HG03066 (cell line): ENCODE measurements at regions not wholly inside any gene's neighbourhood (a gene's known extent, or its start where the extent isn't known, plus 50 kb on each side); places are given as distances from the start of the nearest gene placed in this dataset.

Experiments
- ATAC-seq: cut with Tn5 transposase; IDR thresholded peaks from one replicate; pipeline ENCODE4 v1.9.1; 2021; ENCODE audit warnings: low read depth; ENCODE audit not compliant: unreplicated experiment

DNA sequence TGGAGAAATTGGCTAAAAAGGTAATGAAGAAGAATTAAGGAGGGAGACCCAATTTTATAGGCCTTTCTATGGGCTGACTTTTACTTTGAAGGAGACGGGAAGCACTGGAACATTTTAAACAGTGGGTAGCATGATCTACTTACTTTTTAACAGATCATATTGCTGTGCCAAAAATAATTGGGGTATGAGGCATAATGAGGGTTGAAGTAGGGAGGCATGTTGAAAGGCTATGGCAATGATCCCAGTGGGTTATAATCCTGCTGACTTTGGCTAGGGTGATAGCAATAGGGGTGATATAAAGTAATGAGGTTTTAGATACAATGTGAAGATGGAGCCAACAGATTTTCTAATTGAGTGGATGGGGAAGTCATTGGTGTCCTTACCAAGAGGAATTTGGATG lies 73.2 kb downstream of the GPR37 start:
- ATAC-seq = no peak

GRCh38 chr7:124690840-124691239 lies 74.8 kb downstream of the GPR37 start:
- ATAC-seq = no peak

- ATAC-seq = no peak
Measured at GRCh38 chr7:124689931-124690330, 75.7 kb downstream of the GPR37 start.

GRCh38 chr7:124689523-124689922 lies 76.1 kb downstream of the GPR37 start:
- ATAC-seq = no peak

DNA sequence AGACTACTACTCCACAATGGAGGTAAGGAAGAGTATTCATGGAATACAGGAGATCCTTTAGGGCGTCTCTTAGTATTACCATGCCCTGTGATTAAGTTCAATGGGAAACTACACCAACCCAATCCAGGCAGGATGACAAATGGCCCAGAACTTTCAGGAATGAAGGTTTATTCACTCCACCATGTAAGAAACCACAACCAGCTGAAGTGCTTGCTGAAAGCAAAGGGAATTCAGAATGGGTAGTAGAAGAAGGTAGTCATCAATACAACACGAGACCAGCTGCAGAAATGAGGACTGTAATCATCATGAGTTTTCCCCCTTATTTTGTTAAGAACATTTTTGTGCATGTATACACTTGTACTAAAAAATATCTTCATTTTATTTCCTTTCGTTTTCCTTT lies 76.6 kb downstream of the GPR37 start:
- ATAC-seq = no peak

DNA sequence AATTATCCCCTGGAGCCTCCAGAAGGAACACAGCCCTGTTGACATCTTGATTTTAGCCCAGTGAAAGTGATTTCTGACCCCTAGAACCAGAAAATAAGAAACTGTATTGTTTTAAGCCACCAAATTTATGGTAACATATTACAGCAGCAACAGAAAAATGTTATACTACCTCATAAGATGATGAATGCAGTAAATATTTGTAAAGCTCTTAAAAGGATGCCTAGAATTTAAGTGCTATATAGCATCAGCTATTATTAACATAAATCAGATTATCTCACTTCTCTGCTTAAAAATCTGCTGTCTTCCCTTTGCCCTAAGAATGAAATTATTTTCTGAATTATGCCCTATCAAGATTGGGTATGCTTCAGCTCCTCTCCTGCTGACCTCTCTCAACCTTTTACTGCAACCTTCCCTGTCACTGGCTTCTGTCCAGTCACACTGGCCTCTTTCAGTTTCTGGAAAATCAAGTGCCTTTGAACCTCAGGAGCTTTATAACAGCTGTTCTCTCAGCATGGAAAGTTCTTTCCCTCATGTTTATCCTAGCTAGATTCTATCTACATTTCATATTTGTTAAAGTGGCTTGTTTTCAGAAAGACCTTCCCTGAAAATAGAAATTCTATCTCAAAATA lies 78.9 kb downstream of the GPR37 start:
- no peak for ATAC-seq

- ATAC-seq = no peak
Measured at GRCh38 chr7:124681946-124682345, 83.6 kb downstream of the GPR37 start.

DNA sequence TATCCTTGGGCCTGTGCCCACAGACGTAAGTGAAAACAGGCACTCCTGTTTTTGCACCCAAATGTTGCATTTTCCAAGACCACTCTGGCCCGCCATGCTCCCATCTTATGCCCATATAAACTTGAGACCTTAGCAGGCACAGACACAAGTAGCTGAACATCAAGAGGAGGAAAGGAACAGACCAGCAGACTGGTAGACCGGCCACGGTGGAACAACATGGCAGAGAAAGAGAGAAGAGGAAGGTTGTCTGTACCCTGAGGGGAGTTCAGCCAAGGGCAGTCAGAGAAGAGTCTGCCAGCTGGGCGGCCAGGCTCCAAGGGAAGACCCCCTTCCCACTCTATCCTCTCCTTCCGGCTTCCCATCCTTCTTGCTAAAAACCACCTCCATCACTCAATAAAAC lies 85.3 kb downstream of the GPR37 start:
- no peak for ATAC-seq

GRCh38 chr7:124679586-124680225 lies 85.9 kb downstream of the GPR37 start:
- ATAC-seq = no peak

DNA sequence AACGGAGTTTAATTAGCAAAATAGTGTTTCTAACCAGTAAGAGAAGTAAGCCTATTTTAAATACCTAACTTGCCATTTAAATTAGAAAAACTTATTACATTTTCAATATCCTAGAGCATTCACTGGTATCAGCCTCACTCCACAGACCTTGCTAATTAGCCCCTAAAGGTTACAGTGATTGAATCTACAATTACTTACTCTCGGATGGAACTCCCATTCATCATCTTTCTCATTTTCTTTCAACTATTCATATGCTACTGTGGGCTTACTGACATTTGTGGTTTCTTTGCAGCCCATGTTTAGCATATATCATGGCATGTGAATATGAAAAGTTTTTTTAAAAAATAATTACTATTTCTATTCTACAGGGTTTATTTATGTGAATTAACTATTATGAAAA lies 86.4 kb downstream of the GPR37 start:
- ATAC-seq = no peak

- no peak for ATAC-seq
Measured at GRCh38 chr7:124674451-124674850, 91.1 kb downstream of the GPR37 start.

GRCh38 chr7:124672011-124672410 lies 93.6 kb downstream of the GPR37 start:
- ATAC-seq = no peak

GRCh38 chr7:124667312-124668153 lies 98.1 kb downstream of the GPR37 start:
- no peak for ATAC-seq

GRCh38 chr7:124662937-124663336 lies 102.7 kb downstream of the GPR37 start:
- no peak for ATAC-seq

DNA sequence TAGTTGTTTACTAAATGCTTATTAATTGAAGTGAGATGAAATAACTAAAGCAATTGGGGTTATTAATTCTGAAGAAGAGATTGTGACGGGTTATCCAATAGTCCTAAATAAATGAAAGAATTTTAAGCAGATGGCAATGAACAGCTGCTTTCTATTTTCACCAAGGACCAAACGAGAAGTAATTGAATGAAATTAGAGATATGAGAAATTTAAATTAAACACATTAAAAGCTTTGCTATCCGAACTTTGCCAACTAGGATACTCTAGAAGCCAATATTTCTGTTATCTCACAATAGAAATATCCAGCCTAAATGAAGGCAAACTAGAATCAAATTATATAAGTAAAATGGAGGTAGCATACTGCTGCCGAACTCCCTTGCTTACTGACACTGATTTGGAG lies 103.2 kb downstream of the GPR37 start:
- no peak for ATAC-seq

DNA sequence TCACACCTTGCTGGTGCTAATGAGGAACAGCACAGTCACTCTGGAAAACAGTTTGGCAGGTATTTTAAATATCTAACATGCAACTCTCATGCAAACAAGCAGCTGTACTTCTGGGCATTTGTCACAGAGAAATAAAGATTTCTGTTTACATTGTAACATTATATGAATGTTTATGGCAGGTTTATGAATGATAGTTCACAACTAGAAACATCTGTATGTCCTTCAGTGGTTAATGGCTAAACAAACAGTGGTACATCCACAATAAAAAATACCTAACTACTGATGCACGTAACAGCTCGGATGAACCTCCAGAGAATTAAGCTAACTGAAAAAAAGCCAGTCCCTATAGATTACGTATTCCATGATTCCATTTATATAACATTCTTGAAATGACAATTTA lies 109.6 kb downstream of the GPR37 start:
- no peak for ATAC-seq

DNA sequence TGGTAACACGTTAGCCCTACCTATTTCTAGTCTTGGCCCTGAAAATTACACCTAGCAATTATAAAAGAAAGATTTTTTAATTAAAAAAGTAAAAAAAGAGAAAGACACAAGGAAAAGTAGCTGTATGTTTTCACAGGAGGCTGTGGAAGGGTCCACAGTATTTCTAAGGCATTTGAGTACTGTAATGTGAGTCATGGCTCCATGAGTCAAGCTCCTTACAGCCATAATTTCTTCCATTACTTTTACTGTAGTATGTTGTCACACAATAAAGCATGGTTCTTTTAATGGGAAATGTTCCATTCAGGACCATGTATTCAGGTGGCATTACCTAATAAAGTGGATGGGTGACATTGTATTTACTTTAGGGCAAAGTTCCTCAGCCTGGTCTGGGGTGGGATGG lies 113.4 kb downstream of the GPR37 start:
- no peak for ATAC-seq

- ATAC-seq = no peak
Measured at GRCh38 chr7:124651136-124651535, 114.5 kb downstream of the GPR37 start.

GRCh38 chr7:124649397-124650014 lies 116.1 kb downstream of the GPR37 start:
- ATAC-seq = peak; percentile 55

GRCh38 chr7:124647630-124648306 lies 117.8 kb downstream of the GPR37 start:
- no peak for ATAC-seq

GRCh38 chr7:124645704-124646103 lies 119.9 kb downstream of the GPR37 start:
- no peak for ATAC-seq
